Dendritic cell treated with granulocyte-macrophage colony-stimulating factor and Interleukin-4, amounts not matched to agents 40 ng/mL and 50 ng/mL, for 4 days (primary cell): ENCODE measurements at regions not wholly inside any gene's neighbourhood (a gene's known extent, or its start where the extent isn't known, plus 50 kb on each side); places are given as distances from the start of the nearest gene placed in this dataset.

Experiments used
- H3K27ac Mint-ChIP-seq: one replicate; pipeline ENCODE4 v1.8.0; 2022; ENCODE audit warnings: mild to moderate bottlenecking, mixed read lengths
- H3K27me3 Mint-ChIP-seq: one replicate; pipeline ENCODE4 v1.8.0; 2022; ENCODE audit warnings: mild to moderate bottlenecking, mixed read lengths
- H3K36me3 Mint-ChIP-seq: one replicate; pipeline ENCODE4 v1.8.0; 2022; ENCODE audit warnings: low read depth, mixed read lengths
- H3K4me1 Mint-ChIP-seq: one replicate; pipeline ENCODE4 v1.8.0; 2022; ENCODE audit warnings: low read depth, mixed read lengths
- H3K4me3 Mint-ChIP-seq: one replicate; pipeline ENCODE4 v1.8.0; 2022; ENCODE audit warnings: mild to moderate bottlenecking, moderate library complexity, mixed read lengths
- H3K9me3 Mint-ChIP-seq: one replicate; pipeline ENCODE4 v1.8.0; 2022; ENCODE audit warnings: mixed read lengths
- intact Hi-C: fragments of 100-400 bp; cut with micrococcal nuclease; formaldehyde crosslinking; loops from one replicate; pipeline ENCODE4 v1.15.0; 2022

DNA sequence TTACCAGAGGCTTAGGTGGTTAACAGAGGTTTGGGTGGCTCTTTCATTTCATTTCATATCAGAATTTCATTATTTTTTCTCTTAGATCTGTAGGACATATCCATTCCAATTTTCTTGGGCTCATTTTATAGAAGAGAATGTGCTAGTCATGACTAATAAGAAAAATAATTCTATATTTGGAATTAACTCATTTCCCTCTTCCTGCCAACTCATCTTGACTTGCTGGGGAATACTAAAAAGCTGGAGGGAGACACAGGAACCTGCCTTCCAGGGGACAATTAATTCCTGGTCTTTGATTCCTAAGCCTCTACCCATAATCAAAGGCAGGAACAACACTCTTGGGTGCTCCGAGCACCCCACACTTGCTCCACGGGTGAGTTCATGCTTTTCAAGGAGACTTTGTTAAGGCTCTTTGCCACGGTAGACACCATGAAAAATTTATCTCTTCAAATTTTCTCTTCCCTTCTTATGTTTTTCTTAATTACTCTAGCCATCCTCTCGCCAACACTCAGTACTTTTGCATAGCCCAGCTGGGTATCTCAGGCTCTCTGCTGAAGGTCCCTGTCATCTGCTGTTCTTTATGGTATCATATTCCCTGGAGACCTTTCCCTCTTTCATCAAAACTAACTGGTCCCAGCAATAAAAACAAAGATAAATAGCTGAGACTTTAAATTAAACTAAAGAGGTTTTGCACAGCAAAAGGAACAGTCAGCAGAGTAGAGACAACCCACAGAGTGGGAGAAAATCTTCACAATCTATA, 273.9 kb downstream of the NPR3 start:
- Mint-ChIP-seq H3K27ac (no peak overlapping the region), H3K27me3 (no peaks in the 10 kb centered on the region), H3K9me3 (peaks cover 9% of the 10 kb centered on the region), H3K4me1 (no peaks in the 10 kb centered on the region), H3K36me3 (no peaks in the 10 kb centered on the region), H3K4me3 (no peak overlapping the region)
- intact Hi-C loops: no loop called here

DNA sequence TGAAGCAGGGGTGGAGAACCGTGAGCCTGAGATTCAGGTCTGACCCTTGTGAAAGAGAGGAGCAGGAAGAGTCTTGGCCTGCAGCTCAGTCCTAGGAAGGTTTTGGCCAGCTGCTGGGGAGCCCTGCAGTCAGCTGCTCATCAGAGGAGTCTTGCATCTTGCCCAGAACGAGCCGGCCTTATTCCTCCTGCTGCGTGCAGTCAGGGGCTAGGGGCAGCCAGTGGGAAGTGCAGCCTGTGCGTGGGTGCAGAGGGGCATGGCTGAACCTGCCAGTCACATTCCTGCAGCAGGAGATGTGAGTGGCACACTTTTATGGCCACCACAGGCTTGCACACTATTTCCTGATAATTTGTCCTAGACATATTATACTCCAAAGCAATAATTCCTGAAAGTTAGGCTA, 278.7 kb downstream of the NPR3 start:
- Mint-ChIP-seq H3K27ac (no peak overlapping the region), H3K27me3 (no peaks in the 10 kb centered on the region), H3K36me3 (no peaks in the 10 kb centered on the region), H3K4me3 (no peak overlapping the region), H3K9me3 (peaks cover 8% of the 10 kb centered on the region), H3K4me1 (no peaks in the 10 kb centered on the region)
- intact Hi-C loops: no loop called here

DNA sequence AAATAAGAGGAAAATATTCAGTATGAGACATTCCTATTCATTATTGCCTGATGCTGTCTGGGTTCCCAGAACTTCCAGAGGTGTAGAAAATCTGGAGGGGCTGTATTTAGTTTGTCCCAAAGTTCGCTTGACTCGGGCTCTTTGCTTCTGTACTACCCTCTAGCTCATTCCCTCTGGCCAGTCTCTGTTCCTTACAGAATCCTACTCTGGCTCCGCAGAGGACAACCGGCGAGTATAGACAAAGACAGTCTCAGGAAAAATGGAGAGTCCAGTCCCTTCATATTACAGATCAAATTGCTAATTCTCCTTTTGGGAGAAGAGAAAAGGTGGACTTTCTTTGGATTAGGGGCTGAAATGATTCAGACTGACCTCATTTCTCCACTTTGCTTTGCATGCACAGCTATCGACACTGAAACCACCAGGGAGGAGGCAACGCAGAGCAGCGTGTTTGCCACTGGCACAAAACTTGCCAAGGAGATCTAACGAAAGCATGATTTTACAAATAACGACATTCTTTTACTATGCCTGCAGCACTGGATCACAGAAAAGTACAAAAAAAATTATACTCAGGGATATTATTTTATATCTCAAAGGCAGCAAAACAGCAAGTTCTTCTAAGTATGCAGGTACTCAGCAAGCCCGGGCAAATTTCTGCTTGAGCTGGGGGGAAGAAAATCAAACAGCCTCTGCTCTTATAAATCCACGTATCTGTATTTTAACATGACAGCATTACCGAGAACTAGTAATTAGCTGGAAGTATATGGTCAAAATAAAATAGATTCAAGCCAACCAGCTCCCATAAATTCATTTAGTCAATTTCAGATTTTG, 279.7 kb downstream of the NPR3 start:
- Mint-ChIP-seq H3K27ac (no peak overlapping the region), H3K4me3 (no peak overlapping the region), H3K9me3 (no peaks in the 10 kb centered on the region), H3K4me1 (no peaks in the 10 kb centered on the region), H3K27me3 (no peaks in the 10 kb centered on the region), H3K36me3 (no peaks in the 10 kb centered on the region)
- intact Hi-C loops: no loop called here

DNA sequence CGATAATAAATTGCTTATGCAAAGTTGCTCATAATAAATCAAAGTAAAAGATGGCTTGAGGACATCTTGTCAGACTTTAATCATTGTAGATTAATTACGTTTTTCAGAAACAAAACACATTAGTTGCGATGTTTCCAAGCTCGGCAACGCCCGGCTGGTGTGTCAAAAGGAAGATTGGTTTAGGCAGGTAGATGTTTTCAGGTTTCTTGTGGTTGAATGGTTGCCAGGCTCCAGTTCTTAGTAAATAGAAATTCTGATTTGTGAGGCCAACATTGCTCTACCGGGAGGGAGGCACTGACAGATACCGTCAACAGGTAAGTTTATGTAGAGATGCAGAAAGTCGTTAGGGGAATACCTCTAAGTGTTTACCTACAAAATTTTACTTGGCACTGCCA, 280.3 kb downstream of the NPR3 start:
- Mint-ChIP-seq H3K36me3 (no peaks in the 10 kb centered on the region), H3K9me3 (no peaks in the 10 kb centered on the region), H3K4me3 (no peak overlapping the region), H3K27ac (no peak overlapping the region), H3K4me1 (no peaks in the 10 kb centered on the region), H3K27me3 (no peaks in the 10 kb centered on the region)
- intact Hi-C loops: no loop called here

DNA sequence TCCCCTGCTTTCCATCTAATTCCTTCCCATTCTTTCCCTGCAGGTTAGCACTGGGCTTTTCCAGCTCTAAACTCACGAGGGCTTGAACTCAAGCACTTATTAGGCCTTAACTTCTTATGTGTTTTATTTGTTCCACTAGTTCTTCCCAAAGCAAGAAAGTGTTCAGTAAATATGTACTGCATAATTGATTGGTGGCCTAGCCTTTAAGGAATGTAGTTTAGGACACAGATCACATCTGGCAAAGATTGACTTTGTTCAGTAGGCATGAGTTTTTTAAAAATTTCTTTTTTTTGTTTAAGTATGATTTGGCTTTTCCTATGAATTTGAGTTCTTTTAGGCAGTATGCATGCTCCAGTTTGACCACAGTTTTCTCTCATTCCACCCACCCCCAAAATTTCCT, 285.2 kb downstream of the NPR3 start:
- H3K27me3 Mint-ChIP-seq: no peaks in the 10 kb centered on the region
- H3K36me3 Mint-ChIP-seq: no peaks in the 10 kb centered on the region
- no peak overlapping the region for H3K27ac Mint-ChIP-seq
- no peaks in the 10 kb centered on the region for H3K4me1 Mint-ChIP-seq
- intact Hi-C loops: no loop called here
- H3K4me3 Mint-ChIP-seq: no peak overlapping the region
- peaks cover 11% of the 10 kb centered on the region for H3K9me3 Mint-ChIP-seq

DNA sequence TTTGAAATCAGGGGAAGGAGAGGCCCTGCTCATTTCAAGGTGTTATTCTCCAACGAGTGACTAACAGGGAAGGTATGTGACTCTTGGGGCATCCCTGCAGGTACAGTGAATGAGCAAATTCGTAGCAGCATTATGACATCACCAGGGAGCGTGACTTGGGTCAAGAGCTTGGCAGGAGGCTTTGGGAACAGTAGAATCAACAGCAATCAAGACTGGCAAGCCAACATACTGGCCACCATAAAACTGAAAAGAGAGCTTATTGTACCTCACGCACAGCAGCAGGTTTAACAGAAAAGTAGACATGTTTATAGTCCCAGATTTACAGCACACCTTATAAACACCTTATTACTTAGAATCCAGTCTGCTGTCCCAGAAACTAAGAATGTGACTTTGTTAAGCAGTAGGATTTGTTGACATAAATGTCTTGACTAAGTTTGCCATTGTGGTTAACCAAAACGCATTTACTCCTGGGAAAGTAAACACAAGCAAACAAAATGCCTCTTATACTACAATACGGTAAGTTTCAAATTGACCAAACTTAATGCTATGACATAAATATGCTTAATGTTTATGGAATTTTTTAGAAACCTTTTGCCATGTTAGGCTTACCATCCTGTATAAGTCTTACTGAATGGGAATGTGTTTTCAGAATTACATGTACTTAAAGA, 297.8 kb downstream of the NPR3 start:
- Mint-ChIP-seq H3K4me3 (no peak overlapping the region), H3K27ac (no peak overlapping the region), H3K27me3 (no peaks in the 10 kb centered on the region), H3K36me3 (no peaks in the 10 kb centered on the region), H3K4me1 (no peaks in the 10 kb centered on the region), H3K9me3 (peaks cover 22% of the 10 kb centered on the region)
- intact Hi-C loops: no loop called here

DNA sequence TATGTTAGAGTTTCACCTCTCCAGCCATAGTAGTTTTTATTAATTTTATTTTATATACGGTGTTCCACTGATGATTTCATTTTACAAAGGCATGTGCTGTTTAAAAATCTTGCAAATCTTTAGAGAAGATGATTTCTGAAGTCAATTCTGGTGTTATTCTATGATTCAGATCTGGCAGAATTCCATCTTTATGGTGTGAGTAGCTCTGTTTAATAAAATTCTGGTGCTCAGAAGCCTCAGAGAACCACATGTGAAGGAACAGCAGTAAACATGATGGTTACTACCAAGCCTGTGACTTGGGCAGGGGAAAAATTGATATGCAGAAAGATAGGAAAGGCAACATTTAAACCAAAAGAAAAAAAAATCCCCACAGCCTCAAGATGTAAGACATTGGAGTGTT, 299.7 kb downstream of the NPR3 start:
- Mint-ChIP-seq H3K27ac (no peak overlapping the region), H3K27me3 (no peaks in the 10 kb centered on the region), H3K36me3 (no peaks in the 10 kb centered on the region), H3K4me1 (no peaks in the 10 kb centered on the region), H3K9me3 (peaks cover 31% of the 10 kb centered on the region), H3K4me3 (no peak overlapping the region)
- intact Hi-C loops: no loop called here

DNA sequence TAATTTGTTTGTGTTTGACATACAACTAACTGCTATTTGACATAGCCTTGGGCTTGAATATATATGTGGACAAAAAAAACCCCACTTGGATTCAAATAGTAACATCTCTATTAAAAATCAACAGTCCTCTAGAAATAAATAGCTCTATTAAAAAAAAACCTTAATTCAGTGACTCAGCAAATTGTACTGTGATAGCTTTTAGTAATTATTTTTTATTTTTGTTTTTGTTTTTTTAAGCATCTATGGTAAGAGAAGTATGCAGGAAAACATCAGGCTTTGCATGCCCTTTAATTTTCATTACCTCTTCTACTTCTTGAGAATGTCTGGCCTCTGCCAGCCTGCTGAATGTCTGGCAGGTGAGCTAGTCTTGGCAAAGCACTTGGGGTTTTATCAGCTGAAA, 300.7 kb downstream of the NPR3 start:
- no peak overlapping the region for H3K4me3 Mint-ChIP-seq
- intact Hi-C loops: no loop called here
- no peaks in the 10 kb centered on the region for H3K4me1 Mint-ChIP-seq
- H3K36me3 Mint-ChIP-seq: no peaks in the 10 kb centered on the region
- no peaks in the 10 kb centered on the region for H3K27me3 Mint-ChIP-seq
- H3K9me3 Mint-ChIP-seq: peaks cover 36% of the 10 kb centered on the region
- H3K27ac Mint-ChIP-seq: no peak overlapping the region

DNA sequence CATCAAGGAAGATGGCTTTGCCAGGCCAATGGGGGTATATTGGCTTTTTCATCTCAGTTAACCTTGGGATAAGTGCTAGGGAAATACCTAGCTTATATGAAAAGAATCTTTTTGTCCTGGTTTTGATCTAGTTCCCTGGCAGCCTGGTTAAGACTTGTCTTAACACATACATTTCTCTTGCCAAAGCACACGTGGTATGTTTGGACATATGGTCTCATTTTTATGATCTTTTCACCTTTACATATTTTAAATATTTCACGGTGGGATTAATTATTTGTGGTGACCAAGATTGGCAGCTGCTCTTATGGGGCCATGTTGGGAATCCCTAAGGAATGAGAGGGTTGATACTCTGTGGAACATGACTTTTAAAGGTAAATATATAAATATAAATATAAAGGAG, 312.5 kb downstream of the NPR3 start:
- intact Hi-C loops: no loop called here
- no peaks in the 10 kb centered on the region for H3K27me3 Mint-ChIP-seq
- no peaks in the 10 kb centered on the region for H3K36me3 Mint-ChIP-seq
- peaks cover 18% of the 10 kb centered on the region for H3K9me3 Mint-ChIP-seq
- no peak overlapping the region for H3K27ac Mint-ChIP-seq
- no peaks in the 10 kb centered on the region for H3K4me1 Mint-ChIP-seq
- H3K4me3 Mint-ChIP-seq: no peak overlapping the region

DNA sequence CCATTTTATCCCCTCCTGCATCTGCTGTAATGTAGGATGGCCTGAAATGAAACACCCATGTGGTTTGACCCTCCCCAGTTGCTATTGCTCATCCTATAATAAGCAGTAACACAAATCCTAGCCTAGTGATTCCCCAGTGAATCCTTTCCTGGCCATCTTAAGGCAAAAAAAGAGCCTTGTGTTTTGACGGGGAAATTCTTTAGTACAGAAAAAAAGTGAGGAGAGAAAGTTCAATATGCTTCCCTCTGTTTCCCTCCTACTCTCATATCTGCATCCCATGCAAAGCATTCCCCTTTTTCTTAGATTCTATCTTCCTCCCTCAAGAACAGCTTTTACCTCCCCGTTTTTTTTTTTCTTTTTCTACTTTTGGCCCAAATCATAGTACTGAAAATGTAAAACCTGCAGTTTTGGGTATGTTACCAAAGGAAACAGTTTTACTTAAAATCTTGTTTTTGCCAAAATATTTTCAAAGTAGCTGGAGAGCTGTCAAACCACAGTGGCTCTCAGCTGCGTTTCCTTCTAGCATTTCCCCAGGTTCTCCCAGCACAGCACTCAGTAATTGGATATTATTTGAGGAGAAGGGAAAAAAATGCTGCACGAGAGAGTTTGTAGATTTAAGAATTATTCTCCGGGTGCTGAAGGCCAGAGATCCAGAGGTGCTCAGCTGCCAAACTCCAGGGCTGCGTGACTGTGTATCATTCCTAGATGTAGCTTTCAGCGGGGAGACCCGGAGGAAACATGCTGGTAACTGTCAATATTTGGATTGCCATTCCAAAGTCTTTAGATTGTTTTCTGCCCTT, 321.4 kb downstream of the NPR3 start:
- intact Hi-C loops: no loop called here
- no peak overlapping the region for H3K27ac Mint-ChIP-seq
- H3K4me3 Mint-ChIP-seq: no peak overlapping the region
- H3K27me3 Mint-ChIP-seq: no peaks in the 10 kb centered on the region
- no peaks in the 10 kb centered on the region for H3K36me3 Mint-ChIP-seq
- H3K4me1 Mint-ChIP-seq: no peaks in the 10 kb centered on the region
- peaks cover 29% of the 10 kb centered on the region for H3K9me3 Mint-ChIP-seq

DNA sequence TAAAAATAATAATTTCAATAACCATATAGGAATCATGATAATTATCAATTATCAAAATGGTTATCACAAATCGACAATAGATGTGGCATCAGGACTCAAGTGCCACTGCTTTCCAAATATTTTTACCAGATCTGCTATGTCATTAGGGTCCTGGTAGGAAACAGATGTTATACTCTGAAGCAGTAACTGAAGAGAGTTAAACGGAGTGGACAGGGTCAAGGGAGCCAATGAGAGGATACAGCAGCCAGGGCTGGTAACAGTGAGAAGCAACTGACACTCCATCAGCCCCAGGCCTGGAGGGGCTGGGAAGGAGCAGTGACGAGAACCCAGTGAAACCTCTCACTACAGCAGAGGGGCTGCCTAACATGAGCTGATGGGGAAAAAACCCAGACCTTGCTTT, 322.4 kb downstream of the NPR3 start:
- Mint-ChIP-seq H3K36me3 (no peaks in the 10 kb centered on the region), H3K27me3 (no peaks in the 10 kb centered on the region), H3K9me3 (peaks cover 19% of the 10 kb centered on the region), H3K4me1 (no peaks in the 10 kb centered on the region), H3K27ac (no peak overlapping the region), H3K4me3 (no peak overlapping the region)
- intact Hi-C loops: no loop called here

DNA sequence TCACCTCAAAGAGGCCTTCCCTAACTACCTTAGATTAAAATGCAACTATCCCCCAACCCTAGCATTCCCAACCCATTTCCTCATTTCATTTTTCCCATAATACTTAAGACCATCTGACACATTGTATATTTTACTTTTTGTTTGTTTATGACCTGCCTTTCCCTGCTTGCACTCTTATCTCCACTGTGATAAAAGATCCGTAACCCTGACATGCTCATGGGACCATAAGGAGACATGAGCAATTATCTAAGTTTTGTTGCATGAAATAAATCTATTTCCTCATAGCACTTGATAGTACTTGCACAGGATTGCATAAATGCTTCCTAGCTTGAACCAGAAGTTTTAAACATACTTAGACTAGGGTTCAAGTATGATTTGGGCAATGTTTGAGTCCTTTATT, 323.7 kb downstream of the NPR3 start:
- Mint-ChIP-seq H3K4me3 (no peak overlapping the region), H3K9me3 (peaks cover 14% of the 10 kb centered on the region), H3K27me3 (no peaks in the 10 kb centered on the region), H3K36me3 (no peaks in the 10 kb centered on the region), H3K4me1 (no peaks in the 10 kb centered on the region), H3K27ac (no peak overlapping the region)
- intact Hi-C loops: no loop called here

DNA sequence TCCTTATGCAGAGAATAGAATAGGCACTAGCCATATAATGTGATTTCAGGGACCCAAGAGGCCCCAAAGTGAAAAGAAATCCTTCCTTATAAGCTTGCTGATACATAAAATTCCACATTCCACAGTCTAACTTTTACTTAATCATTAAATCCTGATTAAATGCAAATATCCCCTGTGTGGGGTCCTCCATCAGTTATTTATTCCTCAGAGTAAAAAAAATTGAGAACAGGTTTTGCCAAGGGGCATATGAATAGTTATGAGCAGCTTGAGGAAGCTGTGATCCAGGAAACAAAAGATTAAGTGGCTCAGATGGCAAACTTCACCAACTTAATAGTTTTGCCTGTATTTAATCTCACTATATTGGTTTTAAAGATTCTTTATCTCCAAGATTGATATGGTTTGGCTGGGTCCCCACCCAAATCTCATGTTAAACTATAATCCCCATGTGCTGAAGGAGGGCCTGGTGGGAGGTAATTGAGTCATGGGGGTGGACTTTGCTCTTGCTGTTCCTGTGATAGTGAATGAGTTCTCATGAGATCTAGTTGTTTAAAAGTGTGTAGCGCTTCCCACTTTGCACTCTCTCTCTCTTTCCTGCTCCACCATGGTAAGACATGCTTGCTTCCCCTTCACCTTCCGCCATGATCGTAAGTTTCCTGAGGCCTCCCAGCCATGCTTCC, 324.9 kb downstream of the NPR3 start:
- Mint-ChIP-seq H3K27ac (no peak overlapping the region), H3K9me3 (peaks cover 26% of the 10 kb centered on the region), H3K36me3 (no peaks in the 10 kb centered on the region), H3K4me3 (no peak overlapping the region), H3K4me1 (no peaks in the 10 kb centered on the region), H3K27me3 (no peaks in the 10 kb centered on the region)
- intact Hi-C loops: no loop called here
